C4-2B (cell line): ENCODE measurements at regions not wholly inside any gene's neighbourhood (a gene's known extent, or its start where the extent isn't known, plus 50 kb on each side); places are given as distances from the start of the nearest gene placed in this dataset.

Experiments
- H3K27ac ChIP-seq: fragments of 450-650 bp; 2 replicates; pipeline ENCODE4 v1.5.1; 2017
- CTCF ChIP-seq: fragments of 450-650 bp; conservative IDR thresholded peaks from 2 replicates; pipeline ENCODE4 v1.5.1; 2017; ENCODE audit warnings: mild to moderate bottlenecking
- ZFX ChIP-seq: fragments of 450-650 bp; IDR thresholded peaks from 2 replicates; pipeline ENCODE4 v1.6.1; 2017

GRCh38 chr2:12273111-12273510, 443.6 kb upstream of the TRIB2 start:
- no peak for TF ChIP-seq ZFX
- no peak for TF ChIP-seq CTCF
- H3K27ac ChIP-seq = no peak overlapping the region

GRCh38 chr2:12274591-12274990, 442.1 kb upstream of the TRIB2 start:
- TF ChIP-seq ZFX (no peak), CTCF (no peak)
- no peak overlapping the region for H3K27ac ChIP-seq

GRCh38 chr2:12277241-12278034, 439.3 kb upstream of the TRIB2 start:
- TF ChIP-seq CTCF (no peak), ZFX (no peak)
- no peak overlapping the region for H3K27ac ChIP-seq

- TF ChIP-seq CTCF = no peak
- no peak for TF ChIP-seq ZFX
- no peak overlapping the region for H3K27ac ChIP-seq
These were observed 438.5 kb upstream of the TRIB2 start for GRCh38 chr2:12278217-12278750.

- no peak for TF ChIP-seq CTCF
- TF ChIP-seq ZFX = no peak
- no peak overlapping the region for H3K27ac ChIP-seq
These were observed 433.7 kb upstream of the TRIB2 start for GRCh38 chr2:12282780-12283695.

- no peak overlapping the region for H3K27ac ChIP-seq
- TF ChIP-seq CTCF (no peak), ZFX (no peak)
These were observed 432.7 kb upstream of the TRIB2 start for GRCh38 chr2:12284037-12284436.

- TF ChIP-seq CTCF = no peak
- TF ChIP-seq ZFX = no peak
- H3K27ac ChIP-seq = no peak overlapping the region
These were observed 432.2 kb upstream of the TRIB2 start for GRCh38 chr2:12284487-12284886.
